CD4-positive, alpha-beta T cell (primary cell): ENCODE measurements at regions not wholly inside any gene's neighbourhood (a gene's known extent, or its start where the extent isn't known, plus 50 kb on each side); places are given as distances from the start of the nearest gene placed in this dataset.
"Not testable (repeated sequence)": the region's sequence is repeated elsewhere in the genome, so short reads cannot be mapped to it uniquely, and the experiment has no call there.

Experiments
- ATAC-seq: fragments of 200-7000 bp; cut with Tn5 transposase; one replicate; pipeline ENCODE4 v1.10.0; 2022; ENCODE audit warnings: mild to moderate bottlenecking; ENCODE audit not compliant: poor library complexity
- CTCF ChIA-PET: fragments of 350-600 bp; sonication (Branson Sonifier 250); formaldehyde crosslinking; loops from one replicate; lab custom pipeline; 2021; ENCODE audit warnings: antibody characterized with exemption, inconsistent platforms; lab: Charles Lee
- POLR2A ChIA-PET: fragments of 350-600 bp; sonication (Branson Sonifier 250); formaldehyde crosslinking; loops from one replicate; lab custom pipeline; 2021; ENCODE audit warnings: antibody characterized with exemption, inconsistent platforms; lab: Charles Lee
- DNase-seq, 14 experiments: peaks; one replicate each; pipeline ENCODE4 v3.0.0-alpha.2; 2013 to 2020; ENCODE audit warnings: mixed read lengths in 2 of 14
- H3K27ac ChIP-seq, 2 donors: one replicate each; pipeline versions ENCODE4 v1.5.1 to v1.7.0; 2013; ENCODE audit warnings: low read length in 2 of 2, low read depth in 1 of 2, mild to moderate bottlenecking in 1 of 2
- H3K27me3 ChIP-seq, 2 experiments: 1 replicate in 1 of 2; 2 replicates in 1 of 2; pipeline versions ENCODE4 v1.6.1 to v1.7.0; 2013; ENCODE audit warnings: low read length in 2 of 2, control low read depth in 1 of 2, mild to moderate bottlenecking in 1 of 2, moderate library complexity in 1 of 2; ENCODE audit not compliant: insufficient read depth in 2 of 2, control insufficient read depth in 1 of 2
- H3K36me3 ChIP-seq: one replicate; pipeline ENCODE4 v1.6.1; 2013; ENCODE audit warnings: low read length, control low read depth; ENCODE audit not compliant: insufficient read depth
- H3K4me1 ChIP-seq: one replicate; pipeline ENCODE4 v1.6.1; 2013; ENCODE audit warnings: low read length, control low read depth; ENCODE audit not compliant: insufficient read depth
- H3K4me3 ChIP-seq: one replicate; pipeline ENCODE4 v1.5.1; 2013; ENCODE audit warnings: mild to moderate bottlenecking, low read length, moderate library complexity
- H3K9me3 ChIP-seq, 2 experiments: 1 replicate in 1 of 2; 2 replicates in 1 of 2; pipeline versions ENCODE4 v1.6.1 to v1.7.0; 2013; ENCODE audit warnings: low read length in 2 of 2, mild to moderate bottlenecking in 2 of 2, control low read depth in 1 of 2, moderate library complexity in 1 of 2; ENCODE audit not compliant: control insufficient read depth in 1 of 2, insufficient read depth in 1 of 2
- H3K27ac Mint-ChIP-seq: one replicate; pipeline ENCODE4 v1.8.0; 2020; ENCODE audit warnings: mixed read lengths
- H3K27me3 Mint-ChIP-seq: one replicate; pipeline ENCODE4 v1.8.0; 2021; ENCODE audit warnings: mixed read lengths
- H3K36me3 Mint-ChIP-seq: one replicate; pipeline ENCODE4 v1.8.0; 2021; ENCODE audit warnings: low read depth, mixed read lengths
- H3K4me1 Mint-ChIP-seq: one replicate; pipeline ENCODE4 v1.8.0; 2021; ENCODE audit warnings: low read depth, mixed read lengths
- H3K4me3 Mint-ChIP-seq: one replicate; pipeline ENCODE4 v1.8.0; 2020; ENCODE audit warnings: mild to moderate bottlenecking, mixed read lengths
- H3K9me3 Mint-ChIP-seq: one replicate; pipeline ENCODE4 v1.8.0; 2020; ENCODE audit warnings: mixed read lengths
- intact Hi-C, 2 experiments: fragments of 100-400 bp; cut with DNase I in 1 of 2; cut with micrococcal nuclease in 1 of 2; formaldehyde crosslinking; loops; one replicate each; pipeline versions ENCODE4 v1.15.1 to v1.9.0; 2023 to 2025; cut with DNase I, micrococcal nuclease
- TF ChIP-seq, protein P1 (sequence below): fragments of 200-600 bp; IDR thresholded peaks from one replicate; pipeline ENCODE4 v1.8.0; 2022; ENCODE audit warnings: antibody characterized with exemption, mild to moderate bottlenecking

DNA sequence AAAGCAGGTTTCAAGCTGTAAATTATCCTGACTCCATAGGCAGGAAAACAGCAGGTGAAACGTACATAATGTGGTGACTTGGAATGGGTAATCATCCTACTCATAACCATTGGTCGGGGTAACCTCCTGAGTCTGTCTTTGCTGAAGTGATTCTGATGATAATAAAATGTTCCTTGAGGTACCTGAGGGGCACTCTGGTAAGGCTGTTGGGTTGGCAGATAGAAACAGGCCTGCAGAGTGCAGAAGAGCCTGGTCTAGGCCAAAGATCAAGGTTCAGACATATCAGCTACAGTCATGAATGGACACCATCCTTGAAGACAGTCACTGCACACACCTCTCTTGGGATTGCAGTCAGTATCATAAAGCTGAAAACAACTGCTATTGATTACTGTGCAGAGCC lies 174.7 kb upstream of the RPL34 start:
- no peak overlapping the region for H3K4me3 ChIP-seq
- ATAC-seq (no peak), DNase-seq (no peak)
- H3K27ac ChIP-seq: no peak overlapping the region
- ChIA-PET POLR2A (interaction anchor here (0.8 to 1.1 kb wide), 4 partner anchors 18 to 91 kb away, joined by 3 read pairs; no protein-coding TSS in a partner anchor), CTCF (interaction anchor here (1.1 to 1.8 kb wide), 2 partner anchors 16 to 18 kb away, joined by 3 to 5 read pairs; no protein-coding TSS in a partner anchor)
- H3K4me1 ChIP-seq: peaks cover 12% of the 10 kb centered on the region
- Mint-ChIP-seq H3K9me3 (no peaks in the 10 kb centered on the region), H3K27me3 (no peaks in the 10 kb centered on the region), H3K27ac (no peak overlapping the region), H3K4me1 (peaks cover 51% of the 10 kb centered on the region), H3K36me3 (no peaks in the 10 kb centered on the region), H3K4me3 (no peak overlapping the region)
- H3K27me3 ChIP-seq: no peaks in the 10 kb centered on the region
- peaks cover 0 to 7% of the 10 kb centered on the region in 2 experiments for H3K9me3 ChIP-seq
- no peaks in the 10 kb centered on the region for H3K36me3 ChIP-seq
- intact Hi-C loops: no loop called here
- TF ChIP-seq, protein P1, sequence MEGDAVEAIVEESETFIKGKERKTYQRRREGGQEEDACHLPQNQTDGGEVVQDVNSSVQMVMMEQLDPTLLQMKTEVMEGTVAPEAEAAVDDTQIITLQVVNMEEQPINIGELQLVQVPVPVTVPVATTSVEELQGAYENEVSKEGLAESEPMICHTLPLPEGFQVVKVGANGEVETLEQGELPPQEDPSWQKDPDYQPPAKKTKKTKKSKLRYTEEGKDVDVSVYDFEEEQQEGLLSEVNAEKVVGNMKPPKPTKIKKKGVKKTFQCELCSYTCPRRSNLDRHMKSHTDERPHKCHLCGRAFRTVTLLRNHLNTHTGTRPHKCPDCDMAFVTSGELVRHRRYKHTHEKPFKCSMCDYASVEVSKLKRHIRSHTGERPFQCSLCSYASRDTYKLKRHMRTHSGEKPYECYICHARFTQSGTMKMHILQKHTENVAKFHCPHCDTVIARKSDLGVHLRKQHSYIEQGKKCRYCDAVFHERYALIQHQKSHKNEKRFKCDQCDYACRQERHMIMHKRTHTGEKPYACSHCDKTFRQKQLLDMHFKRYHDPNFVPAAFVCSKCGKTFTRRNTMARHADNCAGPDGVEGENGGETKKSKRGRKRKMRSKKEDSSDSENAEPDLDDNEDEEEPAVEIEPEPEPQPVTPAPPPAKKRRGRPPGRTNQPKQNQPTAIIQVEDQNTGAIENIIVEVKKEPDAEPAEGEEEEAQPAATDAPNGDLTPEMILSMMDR: no peak

DNA sequence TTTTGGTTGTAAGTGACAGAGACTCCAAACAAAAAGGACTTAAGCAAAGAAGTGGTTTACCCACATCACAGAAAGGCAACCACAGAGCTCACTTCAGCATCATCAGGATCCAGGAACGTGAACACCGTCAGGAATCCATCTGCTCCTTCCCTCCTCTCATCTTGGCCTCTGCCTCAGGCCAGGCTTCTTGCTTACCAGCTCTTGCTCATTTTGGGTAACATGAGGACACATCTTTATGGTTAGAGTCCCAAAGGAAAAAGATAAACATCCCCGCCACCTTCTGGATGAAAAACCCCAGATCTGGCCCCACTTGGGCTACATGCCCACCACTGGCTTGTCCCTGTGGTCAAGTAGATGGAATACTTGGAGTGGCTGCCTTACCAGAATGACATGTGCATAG lies 176.8 kb upstream of the RPL34 start:
- peaks cover 12% of the 10 kb centered on the region for H3K4me1 ChIP-seq
- CTCF ChIA-PET: no interaction called here
- no peak overlapping the region for H3K4me3 ChIP-seq
- POLR2A ChIA-PET: interaction anchor here (0.6 kb wide), 1 partner anchor 11 kb away, joined by 3 read pairs; no protein-coding TSS in a partner anchor
- H3K27me3 ChIP-seq: no peaks in the 10 kb centered on the region
- ATAC-seq: no peak
- H3K4me1 Mint-ChIP-seq: peaks cover 59% of the 10 kb centered on the region
- intact Hi-C loops: no loop called here
- H3K9me3 Mint-ChIP-seq: no peaks in the 10 kb centered on the region
- no peaks in the 10 kb centered on the region for H3K36me3 Mint-ChIP-seq
- DNase-seq: no peak
- H3K27ac Mint-ChIP-seq: no peak overlapping the region
- no peak overlapping the region for H3K27ac ChIP-seq
- peaks cover 0 to 7% of the 10 kb centered on the region in 2 experiments for H3K9me3 ChIP-seq
- no peaks in the 10 kb centered on the region for H3K36me3 ChIP-seq
- TF ChIP-seq, protein P1: no peak
- no peaks in the 10 kb centered on the region for H3K27me3 Mint-ChIP-seq
- H3K4me3 Mint-ChIP-seq: no peak overlapping the region

DNA sequence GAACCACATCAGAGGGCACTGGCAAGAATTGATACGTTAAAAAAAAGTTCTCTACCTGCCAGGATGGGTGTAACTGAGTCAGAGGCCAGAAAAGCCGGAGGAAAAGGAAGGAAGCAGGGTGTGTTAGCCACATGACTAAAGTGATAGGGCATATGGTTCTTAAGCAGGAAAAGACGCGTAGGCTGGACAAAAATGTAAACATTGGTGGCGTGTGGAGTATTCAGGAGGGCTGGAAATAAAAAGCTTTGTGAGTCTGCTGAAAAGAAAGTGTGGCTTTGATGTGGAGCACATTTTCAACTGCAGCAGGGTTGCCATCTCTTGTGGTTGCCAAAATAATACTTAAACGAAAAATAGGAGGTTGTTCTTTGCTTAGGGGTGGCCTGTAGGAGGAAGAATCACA lies 186.5 kb upstream of the RPL34 start:
- ATAC-seq: peak; percentile 79
- Mint-ChIP-seq H3K27me3 (no peaks in the 10 kb centered on the region), H3K4me3 (peak overlapping the region; percentile 34), H3K36me3 (no peaks in the 10 kb centered on the region), H3K27ac (peak overlapping the region; percentile 74), H3K9me3 (no peaks in the 10 kb centered on the region), H3K4me1 (peaks cover 61% of the 10 kb centered on the region)
- H3K27ac ChIP-seq: peak overlapping the region; percentile 42 to 69
- intact Hi-C loops: loop anchor here in 1 of 2 experiments (5.0 kb wide), 1 partner anchor 77 kb away; no protein-coding TSS in a partner anchor
- H3K4me1 ChIP-seq: peaks cover 24% of the 10 kb centered on the region
- POLR2A ChIA-PET: interaction anchor here (0.6 to 1.5 kb wide), 6 partner anchors 33 to 320 kb away, joined by 3 to 7 read pairs (median 4); partner anchors contain the start of genes LEF1 and RPL34
- CTCF ChIA-PET: no interaction called here
- peak overlapping the region; percentile 15 for H3K4me3 ChIP-seq
- H3K9me3 ChIP-seq: no peaks in the 10 kb centered on the region
- DNase-seq: peak in 12 of 14 experiments; percentile 4 to 85 (median 26)
- H3K36me3 ChIP-seq: no peaks in the 10 kb centered on the region
- TF ChIP-seq, protein P1: no peak
- H3K27me3 ChIP-seq: no peaks in the 10 kb centered on the region

DNA sequence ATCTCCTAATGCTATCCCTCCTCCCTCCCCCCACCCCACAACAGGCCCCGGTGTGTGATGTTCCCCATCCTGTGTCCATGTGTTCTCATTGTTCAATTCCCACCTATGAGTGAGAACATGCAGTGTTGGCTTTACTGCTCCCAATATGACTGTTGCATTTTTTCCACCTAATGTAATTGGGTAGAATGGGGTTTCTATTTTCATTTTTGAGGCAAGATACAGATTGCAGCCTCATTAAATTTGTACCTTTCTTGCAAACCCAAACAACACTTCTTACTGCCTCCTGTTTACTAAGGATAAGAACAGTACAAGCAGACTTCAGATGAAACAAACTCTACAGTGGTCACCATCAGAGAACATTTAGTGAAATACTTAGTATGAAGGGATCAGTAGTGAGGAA lies 187.0 kb upstream of the RPL34 start:
- peak overlapping the region; percentile 34 for H3K4me3 Mint-ChIP-seq
- H3K4me1 ChIP-seq: peaks cover 24% of the 10 kb centered on the region
- H3K27me3 Mint-ChIP-seq, H3K9me3 Mint-ChIP-seq, H3K36me3 Mint-ChIP-seq, CTCF ChIA-PET, H3K9me3 ChIP-seq, ATAC-seq, H3K4me3 ChIP-seq, H3K36me3 ChIP-seq, DNase-seq, H3K27me3 ChIP-seq: not testable (repeated sequence)
- intact Hi-C loops: loop anchor here in 1 of 2 experiments (5.0 kb wide), 1 partner anchor 76 kb away; no protein-coding TSS in a partner anchor
- H3K4me1 Mint-ChIP-seq: peaks cover 58% of the 10 kb centered on the region
- peak overlapping the region; percentile 74 for H3K27ac Mint-ChIP-seq
- POLR2A ChIA-PET: interaction anchor here (0.6 to 1.5 kb wide), 5 partner anchors 187 to 320 kb away, joined by 3 to 5 read pairs (median 4); partner anchors contain the start of genes LEF1 and RPL34
- peak overlapping the region; percentile 42 to 69 for H3K27ac ChIP-seq
